ENCODE measurements at regions not wholly inside any gene's neighbourhood (a gene's known extent, or its start where the extent isn't known, plus 50 kb on each side); places are given as distances from the start of the nearest gene placed in this dataset.

GRCh38 chr10:113348694-113349093, 204.2 kb upstream of the HABP2 start:
- H3K9me3 ChIP-seq (ENCODE audit: control insufficient read depth in 1 of 2, insufficient read depth in 1 of 2, low read length in 2 of 2) = no peaks in the 10 kb centered on the region
- H3K9me3 Mint-ChIP-seq = no peaks in the 10 kb centered on the region
- TF ChIP-seq CTCF (IDR thresholded peaks at IDR 0.05) = no peak
- CTCF ChIA-PET = no interaction called here
- DNase-seq (no peak), ATAC-seq (ENCODE audit: poor library complexity) (no peak)
- H3K4me3 Mint-ChIP-seq = no peak overlapping the region
- H3K4me1 Mint-ChIP-seq (ENCODE audit: low read depth) = no peaks in the 10 kb centered on the region
- H3K36me3 ChIP-seq (ENCODE audit: insufficient read depth, low read length) = no peaks in the 10 kb centered on the region
- H3K27me3 ChIP-seq (ENCODE audit: control insufficient read depth in 1 of 2, insufficient read depth in 2 of 2, low read length in 2 of 2) = no peaks in the 10 kb centered on the region
- H3K36me3 Mint-ChIP-seq (ENCODE audit: low read depth) = no peaks in the 10 kb centered on the region
- no peak overlapping the region for H3K4me3 ChIP-seq (ENCODE audit: low read length)
- H3K27me3 Mint-ChIP-seq = no peaks in the 10 kb centered on the region
- POLR2A ChIA-PET = no interaction called here
- intact Hi-C loops (cut with DNase I, micrococcal nuclease) = no loop called here
- no peak overlapping the region for H3K27ac Mint-ChIP-seq
- H3K27ac ChIP-seq (ENCODE audit: low read depth in 1 of 2, low read length in 2 of 2) = no peak overlapping the region
- H3K4me1 ChIP-seq (ENCODE audit: insufficient read depth, low read length) = no peaks in the 10 kb centered on the region

DNA sequence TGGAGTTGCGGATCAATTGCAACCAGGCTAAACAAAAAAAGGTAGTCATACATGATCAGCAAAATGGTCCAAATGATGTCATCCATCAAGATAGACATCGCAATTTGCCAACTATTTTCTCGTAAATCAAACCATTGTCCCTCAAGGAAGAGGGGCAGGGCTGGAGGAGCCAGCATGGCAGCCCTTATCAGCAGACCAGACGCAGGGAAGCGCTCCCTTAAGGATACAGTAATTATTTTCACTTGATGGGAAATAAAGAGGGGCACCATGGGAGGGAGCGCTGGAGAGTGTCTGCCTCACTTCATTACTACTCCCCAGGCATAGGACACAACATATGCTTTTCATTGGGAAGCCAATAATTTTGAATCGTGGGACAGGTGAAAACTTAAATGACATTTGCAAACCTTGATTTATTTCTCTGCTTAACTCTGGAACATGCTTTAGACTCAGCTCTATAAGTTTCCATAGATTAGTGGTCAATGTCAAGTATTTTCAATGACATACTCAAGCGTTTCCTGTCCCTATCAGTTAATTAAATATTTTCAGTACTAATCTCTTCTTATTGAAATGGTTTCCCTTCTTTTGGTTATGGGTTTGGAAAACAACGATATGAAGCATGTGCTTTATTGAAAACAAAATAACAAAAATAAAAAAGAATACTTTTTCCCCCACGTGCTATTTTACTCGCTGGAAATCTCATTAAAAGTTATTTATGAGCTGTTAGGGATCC, 202.4 kb upstream of the HABP2 start:
- no peaks in the 10 kb centered on the region for H3K27me3 Mint-ChIP-seq
- H3K36me3 Mint-ChIP-seq (ENCODE audit: low read depth) = no peaks in the 10 kb centered on the region
- no peak for TF ChIP-seq CTCF (IDR thresholded peaks at IDR 0.05)
- Histone ChIP-seq H3K36me3 (ENCODE audit: insufficient read depth, low read length) (no peaks in the 10 kb centered on the region), H3K27me3 (ENCODE audit: control insufficient read depth in 1 of 2, insufficient read depth in 2 of 2, low read length in 2 of 2) (peaks cover 0 to 2% of the 10 kb centered on the region in 2 experiments), H3K4me1 (ENCODE audit: insufficient read depth, low read length) (no peaks in the 10 kb centered on the region), H3K27ac (ENCODE audit: low read depth in 1 of 2, low read length in 2 of 2) (no peak overlapping the region), H3K4me3 (ENCODE audit: low read length) (no peak overlapping the region), H3K9me3 (ENCODE audit: control insufficient read depth in 1 of 2, insufficient read depth in 1 of 2, low read length in 2 of 2) (no peaks in the 10 kb centered on the region)
- ATAC-seq (ENCODE audit: poor library complexity) (no peak), DNase-seq (no peak)
- CTCF ChIA-PET = no interaction called here
- H3K4me1 Mint-ChIP-seq (ENCODE audit: low read depth) = no peaks in the 10 kb centered on the region
- intact Hi-C loops (cut with DNase I, micrococcal nuclease) = no loop called here
- POLR2A ChIA-PET = no interaction called here
- no peak overlapping the region for H3K4me3 Mint-ChIP-seq
- H3K27ac Mint-ChIP-seq = no peak overlapping the region
- no peaks in the 10 kb centered on the region for H3K9me3 Mint-ChIP-seq

GRCh38 chr10:113354711-113355110, 198.1 kb upstream of the HABP2 start:
- Mint-ChIP-seq H3K27ac (no peak overlapping the region), H3K4me3 (no peak overlapping the region), H3K4me1 (ENCODE audit: low read depth) (no peaks in the 10 kb centered on the region), H3K36me3 (ENCODE audit: low read depth) (no peaks in the 10 kb centered on the region), H3K9me3 (no peaks in the 10 kb centered on the region), H3K27me3 (no peaks in the 10 kb centered on the region)
- H3K9me3 ChIP-seq (ENCODE audit: control insufficient read depth in 1 of 2, insufficient read depth in 1 of 2, low read length in 2 of 2) = no peaks in the 10 kb centered on the region
- no peak overlapping the region for H3K4me3 ChIP-seq (ENCODE audit: low read length)
- ATAC-seq (ENCODE audit: poor library complexity) = no peak
- ChIA-PET CTCF (no interaction called here), POLR2A (no interaction called here)
- TF ChIP-seq CTCF (IDR thresholded peaks at IDR 0.05) = no peak
- intact Hi-C loops (cut with DNase I, micrococcal nuclease) = no loop called here
- DNase-seq = no peak
- H3K27me3 ChIP-seq (ENCODE audit: control insufficient read depth in 1 of 2, insufficient read depth in 2 of 2, low read length in 2 of 2) = peaks cover 0 to 5% of the 10 kb centered on the region in 2 experiments
- H3K36me3 ChIP-seq (ENCODE audit: insufficient read depth, low read length) = no peaks in the 10 kb centered on the region
- H3K27ac ChIP-seq (ENCODE audit: low read depth in 1 of 2, low read length in 2 of 2) = no peak overlapping the region
- H3K4me1 ChIP-seq (ENCODE audit: insufficient read depth, low read length) = no peaks in the 10 kb centered on the region

Data from CD4-positive, alpha-beta T cell (primary cell).